Left forelimb (tissue), 1 donor: ENCODE measurements at regions not wholly inside any gene's neighbourhood (a gene's known extent, or its start where the extent isn't known, plus 50 kb on each side); places are given as distances from the start of the nearest gene placed in this dataset.
"Not testable (repeated sequence)": the region's sequence is repeated elsewhere in the genome, so short reads cannot be mapped to it uniquely, and the experiment has no call there.

Experiments used
- DNase-seq: peaks from one replicate; pipeline ENCODE4 v3.0.0-alpha.2; 2018; ENCODE audit warnings: low spot score

DNA sequence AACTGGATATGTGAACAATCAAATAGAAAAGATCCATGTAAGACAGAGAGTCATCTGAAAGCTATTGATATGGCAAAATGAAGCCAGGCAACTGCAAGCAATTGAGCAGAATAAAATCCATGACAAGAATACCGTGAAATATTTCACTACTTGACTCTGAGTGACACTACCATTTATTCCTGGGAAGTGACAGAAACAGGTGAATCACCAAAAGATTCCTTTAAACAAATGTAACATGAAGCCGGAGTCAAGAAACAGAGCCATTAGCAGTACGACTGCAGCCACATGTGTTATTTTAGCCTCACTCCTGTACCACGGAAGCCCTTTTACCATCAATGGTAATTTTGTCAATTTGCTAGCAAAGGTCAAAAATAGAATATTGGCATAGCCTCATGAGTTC is 197.7 kb upstream of the POT1 start:
- DNase-seq, result no peak

DNA sequence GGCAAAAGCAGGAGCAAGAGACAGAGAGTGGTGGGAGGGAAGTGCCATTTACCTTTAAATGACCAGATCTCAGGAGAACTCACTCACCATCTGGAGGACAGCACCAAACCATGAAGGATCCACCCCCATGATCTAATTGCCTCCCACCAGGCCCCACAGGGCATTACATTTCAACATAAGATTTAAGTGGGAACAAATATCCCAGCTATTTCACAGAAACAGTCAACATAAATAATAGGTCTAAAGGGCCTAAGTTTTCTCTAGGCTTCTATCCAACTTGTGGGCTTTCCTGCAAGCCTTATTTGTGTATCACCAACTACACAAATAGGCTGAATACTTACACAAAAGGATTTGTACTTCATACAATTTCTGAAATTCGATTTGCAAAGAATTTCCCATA is 196.8 kb upstream of the POT1 start:
- DNase-seq, result no peak

DNA sequence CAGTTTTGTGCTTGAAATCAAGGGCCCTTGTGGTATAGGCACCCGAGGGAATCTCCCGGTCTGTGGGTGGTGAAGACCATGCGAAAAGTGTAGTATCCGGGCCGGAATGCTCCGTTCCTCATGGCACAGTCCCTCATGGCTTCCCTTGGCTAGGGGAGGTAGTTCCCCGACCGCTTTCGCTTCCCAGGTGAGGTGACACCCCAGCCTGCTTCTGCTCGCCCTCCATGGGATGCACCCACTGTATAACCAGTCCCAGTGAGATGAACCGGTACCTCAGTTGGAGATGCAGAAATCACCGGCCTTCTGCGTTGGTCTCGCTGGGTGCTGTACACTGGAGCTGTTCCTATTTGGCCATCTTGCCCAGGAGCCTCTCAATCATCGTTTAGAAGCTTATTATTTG is 195.7 kb upstream of the POT1 start:
- no peak for DNase-seq

DNA sequence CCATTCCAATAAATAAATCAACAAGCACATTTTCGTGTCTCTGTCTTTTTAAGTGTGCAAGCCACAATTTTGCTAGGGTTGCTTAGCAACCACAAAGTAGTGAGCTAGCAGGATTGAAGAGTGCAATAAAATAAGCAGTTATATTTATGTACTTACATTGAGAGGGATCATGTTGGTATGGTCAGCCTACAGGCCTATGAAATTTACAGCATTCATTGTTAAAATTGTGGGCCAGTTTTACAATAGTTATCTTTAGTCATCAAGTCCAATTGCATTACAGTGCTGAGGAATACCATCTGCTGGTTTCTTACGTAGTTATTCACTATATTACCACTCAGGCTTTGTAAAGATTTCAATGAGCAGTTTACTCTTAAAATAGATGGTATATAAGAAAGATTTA is 192.5 kb upstream of the POT1 start:
- no peak for DNase-seq

DNA sequence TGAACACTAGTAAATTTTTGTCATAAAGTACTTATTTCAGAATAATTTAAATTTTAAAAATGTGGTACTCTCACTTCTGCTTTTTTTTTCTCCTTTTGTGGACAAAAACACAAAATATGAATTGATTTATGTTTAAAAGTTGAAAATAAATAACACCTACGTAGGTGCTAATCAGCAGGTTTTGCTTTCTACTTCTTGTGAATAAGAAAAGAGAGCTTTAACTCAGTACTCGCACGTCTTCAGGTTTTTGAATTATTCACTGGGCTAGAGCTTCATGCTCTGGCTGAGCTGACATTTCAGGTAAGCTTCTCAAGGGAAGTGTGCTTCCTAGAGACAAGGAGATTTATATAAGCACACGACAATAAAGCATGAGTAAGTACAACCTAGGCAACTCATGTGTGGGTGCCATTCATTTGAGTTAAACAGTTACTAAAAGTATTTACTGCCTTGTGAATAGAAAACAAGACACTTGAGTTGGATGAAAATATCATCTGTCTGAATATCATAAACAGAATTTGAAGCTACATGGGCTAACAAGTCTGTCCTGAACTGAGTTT is 190.0 kb upstream of the POT1 start:
- no peak for DNase-seq

DNA sequence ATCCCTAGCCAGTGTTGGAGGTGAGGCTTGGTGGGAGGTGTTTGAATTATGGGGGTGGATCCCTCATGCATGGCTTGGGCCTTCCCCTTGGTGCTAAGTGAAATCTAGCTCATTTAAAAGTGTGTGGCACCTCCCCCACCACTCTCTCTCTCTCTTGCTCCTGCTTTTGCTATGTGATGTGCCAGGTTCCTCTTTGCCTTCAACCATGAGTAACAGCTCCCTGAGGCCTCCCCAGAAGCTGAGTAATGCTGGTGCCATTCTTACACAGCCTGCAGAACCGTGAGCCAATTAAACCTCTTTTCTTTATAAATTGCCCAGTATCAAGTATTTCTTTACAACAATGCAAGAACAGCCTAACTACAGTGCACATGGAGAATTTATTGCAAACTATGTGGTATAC is 188.8 kb upstream of the POT1 start:
- no peak for DNase-seq

DNA sequence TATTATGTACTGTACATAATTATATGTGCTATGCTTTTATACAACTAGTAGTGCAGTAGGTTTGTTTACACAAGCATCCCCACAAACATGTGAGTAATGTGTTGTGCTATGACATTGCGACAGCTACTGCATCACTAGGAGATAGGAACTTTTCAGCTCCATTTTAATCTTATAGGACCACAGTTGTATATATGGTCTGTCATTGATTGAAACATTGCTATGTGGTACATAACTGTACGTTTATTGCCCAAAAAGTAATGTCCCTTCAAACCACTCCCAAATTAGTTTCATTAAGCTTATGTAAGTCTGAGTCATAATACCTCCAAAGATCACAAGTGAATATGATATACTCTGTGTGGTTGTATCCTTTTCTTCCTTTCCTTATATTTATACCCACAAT is 183.2 kb upstream of the POT1 start:
- no peak for DNase-seq

DNA sequence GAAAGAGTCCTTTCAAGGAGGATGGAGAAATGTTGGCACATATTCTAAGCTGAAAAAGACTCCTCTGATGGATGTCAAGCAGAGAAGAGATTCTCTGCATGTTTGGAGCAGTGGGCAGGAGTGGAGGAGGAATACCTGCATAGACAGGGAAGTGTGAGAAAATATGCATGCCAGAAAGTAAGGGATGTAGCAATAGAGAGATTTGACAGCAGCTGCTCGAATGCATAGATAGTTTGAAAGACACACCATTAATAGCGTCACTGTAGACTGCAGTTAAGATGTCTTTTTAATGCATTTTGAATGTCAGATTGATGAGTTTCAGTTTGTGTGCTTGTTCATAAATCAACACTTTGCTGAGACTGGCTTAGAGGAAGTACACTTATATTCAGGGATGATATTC is 169.9 kb upstream of the POT1 start:
- no peak for DNase-seq

DNA sequence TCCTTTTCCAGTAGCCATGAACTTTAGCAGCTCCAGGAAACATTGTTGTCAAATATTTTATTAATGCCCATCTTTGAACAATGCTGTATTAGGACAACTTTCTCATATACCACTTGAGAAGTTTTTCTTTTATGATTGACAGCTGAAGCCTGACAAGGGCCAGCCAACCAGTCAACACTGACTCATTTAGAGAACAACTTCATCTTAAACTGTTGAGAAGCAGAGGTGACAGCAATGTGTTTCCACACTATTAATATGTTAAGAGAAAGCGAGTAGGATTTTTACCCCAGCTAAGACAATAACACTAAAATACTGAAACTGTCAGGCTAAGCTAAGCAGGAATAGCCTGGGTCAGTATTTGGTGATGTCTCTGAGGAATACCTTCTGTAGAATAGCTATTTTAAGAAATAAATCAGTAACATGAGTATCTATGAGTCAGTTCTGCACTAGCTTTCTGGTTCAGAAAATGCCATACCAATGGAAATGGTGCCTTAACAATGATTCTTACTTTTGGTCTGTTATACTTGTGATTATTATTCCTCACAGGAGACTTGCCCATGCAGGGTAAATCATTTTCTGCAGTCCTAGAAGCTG is 168.8 kb upstream of the POT1 start:
- no peak for DNase-seq

DNA sequence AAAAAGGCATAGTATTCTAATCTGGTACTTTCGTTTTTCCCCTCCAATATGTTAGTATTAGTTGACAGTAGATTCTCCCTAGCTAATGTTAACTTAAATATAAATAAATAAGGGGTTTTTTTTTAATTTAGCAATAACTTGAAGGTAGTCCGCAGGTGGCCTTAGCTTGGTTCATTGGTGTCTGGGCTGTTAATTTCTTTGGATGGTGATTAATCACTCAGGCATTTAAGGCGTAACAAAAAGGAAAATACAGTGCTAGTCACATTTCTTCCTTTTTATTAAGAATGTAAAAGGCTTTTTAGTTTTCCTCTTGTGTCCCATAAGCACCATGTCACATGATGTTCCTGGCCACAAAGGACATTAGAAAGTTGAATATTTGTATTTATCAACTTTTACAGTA is 161.0 kb upstream of the POT1 start:
- no peak for DNase-seq

DNA sequence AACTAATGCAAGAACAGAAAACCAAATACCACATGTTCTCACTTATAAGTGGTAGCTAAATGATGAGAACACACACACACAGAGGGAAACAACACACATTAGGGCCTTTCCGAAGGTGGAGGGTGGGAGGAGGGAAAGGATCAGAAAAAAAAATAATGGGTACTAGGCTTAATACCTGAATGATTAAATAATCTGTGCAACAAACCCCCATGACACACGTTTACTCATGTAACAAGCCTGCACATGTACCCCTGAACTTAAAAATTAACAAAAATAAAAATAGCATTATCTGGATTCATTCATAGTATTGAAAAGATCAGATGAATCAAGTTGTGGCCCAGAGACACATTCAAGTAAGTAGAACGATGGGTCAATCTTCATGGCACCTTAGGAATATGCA is 159.5 kb upstream of the POT1 start:
- no peak for DNase-seq

DNA sequence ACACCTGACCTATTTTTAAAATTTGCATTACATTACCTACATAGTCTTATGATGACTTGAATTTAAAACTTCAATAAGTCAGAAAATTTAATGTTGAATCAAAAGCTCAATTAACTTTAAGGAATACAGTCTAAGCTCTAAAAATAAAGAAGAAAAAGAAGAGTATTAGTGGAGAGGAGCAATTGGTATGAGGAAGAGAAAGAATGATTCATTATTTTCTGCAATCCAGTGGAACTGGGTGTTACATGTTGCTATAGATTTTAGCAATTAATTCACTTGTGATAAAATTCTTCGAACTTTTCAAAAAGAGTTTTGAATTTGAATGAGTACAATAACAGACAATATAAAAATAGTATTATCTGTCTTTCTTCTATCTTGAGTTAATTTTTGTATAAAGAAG is 158.9 kb upstream of the POT1 start:
- DNase-seq, result no peak

DNA sequence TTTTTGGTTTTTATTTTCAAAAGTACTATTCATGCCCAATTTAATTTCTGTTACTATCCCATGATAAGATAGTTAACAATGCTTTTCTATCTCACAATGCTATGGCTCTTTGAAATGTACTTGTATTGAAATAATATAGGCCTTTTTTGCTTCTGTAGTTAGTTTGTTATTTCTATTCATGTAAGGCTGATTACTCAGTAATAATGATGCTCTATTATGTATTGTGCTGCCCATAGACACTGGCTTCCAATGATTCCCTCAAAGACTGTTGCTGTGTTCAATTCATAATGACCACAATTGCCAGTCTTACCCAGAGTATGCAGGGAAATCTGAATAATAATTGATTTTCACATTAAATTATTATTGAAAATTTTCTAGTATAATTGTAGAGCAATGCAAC is 155.5 kb upstream of the POT1 start:
- DNase-seq, result no peak

DNA sequence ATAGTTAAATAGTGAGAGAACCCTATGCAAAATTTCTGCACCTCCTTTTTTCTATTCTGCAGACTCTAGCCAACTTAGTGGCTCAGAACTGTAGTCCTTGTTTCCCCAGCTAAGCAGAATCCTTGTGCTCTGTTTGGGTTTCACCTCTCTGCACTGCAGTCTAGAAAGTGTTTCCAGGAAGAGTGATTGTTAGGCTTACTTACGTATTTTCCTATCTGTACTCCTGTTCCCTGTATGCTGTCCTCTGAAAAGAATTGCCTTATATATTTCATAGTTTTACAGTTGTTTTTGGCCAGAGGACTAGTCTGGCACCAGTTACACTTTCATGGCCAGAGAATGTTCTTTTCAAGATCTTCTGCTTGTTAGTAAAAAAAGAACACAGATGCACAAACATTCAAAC is 154.6 kb upstream of the POT1 start:
- no peak for DNase-seq

DNA sequence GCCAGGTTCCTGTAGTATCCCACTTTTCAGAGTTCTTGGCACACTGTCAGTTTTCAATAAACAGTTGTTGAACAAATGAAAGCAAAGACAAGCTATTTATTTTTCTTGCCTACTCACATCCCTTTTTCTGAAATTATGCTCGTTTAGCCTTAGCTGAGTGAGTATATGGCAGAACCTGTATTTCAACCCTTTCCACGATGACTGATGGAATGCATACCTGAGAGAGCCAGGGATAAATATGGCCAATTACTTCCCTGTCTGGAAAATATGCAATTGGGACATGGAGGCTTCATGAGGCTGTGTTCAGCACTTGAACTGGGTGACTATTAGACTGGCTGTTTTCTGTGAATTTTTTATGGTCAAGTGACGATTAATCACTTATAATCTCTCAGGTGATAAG is 144.5 kb upstream of the POT1 start:
- DNase-seq, result no peak

DNA sequence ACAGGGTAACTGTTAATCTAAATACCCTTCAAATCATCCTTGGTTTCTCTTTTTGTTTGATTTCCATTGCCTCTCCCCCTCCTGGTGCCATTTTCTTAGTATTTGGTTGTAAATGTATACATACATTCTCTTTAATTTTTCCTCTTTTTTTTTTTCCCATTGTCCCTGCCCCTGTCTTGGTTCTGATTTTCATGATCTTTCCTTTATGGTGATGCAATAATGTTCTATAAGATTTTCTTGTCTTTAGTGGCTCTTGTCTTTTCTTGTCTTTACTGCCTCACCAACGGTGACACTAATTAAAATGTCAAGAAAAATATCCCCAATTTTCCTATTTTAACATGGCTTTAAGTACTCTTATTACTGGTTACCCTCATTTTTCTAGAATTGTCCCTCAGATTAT is 135.9 kb upstream of the POT1 start:
- DNase-seq, result no peak

DNA sequence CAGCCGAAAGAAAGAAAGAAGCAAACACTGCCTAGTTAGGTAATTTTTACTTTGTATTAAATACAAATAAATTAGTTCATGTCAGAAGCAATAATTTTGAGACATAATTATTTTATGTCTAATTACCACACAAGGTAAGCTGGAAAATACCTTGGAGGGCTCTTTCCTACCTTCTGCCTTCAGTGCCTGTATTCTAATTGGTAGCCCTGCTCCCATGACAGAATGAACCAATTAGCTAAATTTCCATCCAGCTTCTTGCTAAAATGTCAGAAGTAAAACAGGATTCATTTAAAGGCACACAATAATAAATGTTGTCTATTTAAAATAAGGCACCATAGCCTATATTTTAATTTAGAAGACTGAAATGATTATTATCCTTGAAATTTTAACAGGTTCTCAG is 135.4 kb upstream of the POT1 start:
- no peak for DNase-seq

DNA sequence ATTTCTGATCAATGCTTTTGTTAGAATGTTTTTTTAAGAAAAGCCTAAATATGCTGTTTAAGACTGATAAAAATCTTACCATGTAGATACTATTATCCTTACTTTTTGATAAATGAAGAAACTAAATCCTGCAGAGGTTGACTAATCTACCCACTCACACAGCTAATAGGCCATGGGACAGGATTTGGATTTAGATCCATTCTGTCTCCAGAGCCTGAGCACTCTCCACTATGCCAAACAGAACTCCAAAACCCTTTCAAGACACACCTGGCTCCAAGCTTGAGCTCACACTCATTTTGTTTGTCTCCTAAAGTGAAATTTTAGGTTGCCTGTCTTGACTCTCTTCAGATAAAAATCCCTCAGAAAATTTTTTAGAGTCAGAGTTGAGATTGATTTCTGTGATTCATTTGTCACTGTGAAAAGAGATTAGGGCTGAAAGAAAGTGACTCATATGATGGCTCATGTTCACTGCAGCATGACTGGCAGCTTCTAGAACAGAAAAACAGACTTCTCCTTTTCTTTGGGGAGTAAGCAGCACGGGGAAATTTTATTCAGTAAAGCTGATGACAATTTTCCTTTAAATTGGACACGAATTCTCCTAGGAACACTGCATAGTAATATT is 132.3 kb upstream of the POT1 start:
- no peak for DNase-seq

DNA sequence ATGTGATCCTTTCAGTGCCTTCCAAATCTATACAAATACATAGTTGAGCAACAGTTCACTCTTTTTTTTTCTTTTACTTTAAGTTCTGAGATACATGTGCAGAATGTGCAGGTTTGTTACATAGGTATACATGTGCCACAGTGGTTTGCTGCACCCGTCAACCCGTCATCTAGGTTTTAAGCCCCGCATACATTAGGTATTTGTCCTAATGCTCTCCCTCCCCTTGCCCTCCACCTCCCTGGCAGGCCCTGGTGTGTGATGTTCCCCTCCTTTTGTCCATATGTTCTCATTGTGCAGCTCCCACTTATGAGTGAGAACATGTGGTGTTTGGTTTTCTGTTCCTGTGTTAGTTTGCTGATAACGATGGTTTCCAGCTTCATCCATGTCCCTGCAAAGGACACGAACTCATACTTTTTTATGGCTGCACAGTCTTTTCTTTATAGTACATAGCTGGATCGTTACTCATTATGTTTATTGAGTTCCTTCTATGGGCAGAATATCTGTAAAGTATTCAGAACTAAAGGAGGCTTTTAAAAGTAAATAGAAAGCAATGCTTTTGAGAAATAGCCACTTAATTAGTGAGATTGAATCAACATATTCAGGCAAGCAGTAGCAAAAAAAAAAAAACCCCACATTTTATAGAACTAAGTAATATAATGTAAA is 131.6 kb upstream of the POT1 start:
- DNase-seq, result not testable (repeated sequence)

DNA sequence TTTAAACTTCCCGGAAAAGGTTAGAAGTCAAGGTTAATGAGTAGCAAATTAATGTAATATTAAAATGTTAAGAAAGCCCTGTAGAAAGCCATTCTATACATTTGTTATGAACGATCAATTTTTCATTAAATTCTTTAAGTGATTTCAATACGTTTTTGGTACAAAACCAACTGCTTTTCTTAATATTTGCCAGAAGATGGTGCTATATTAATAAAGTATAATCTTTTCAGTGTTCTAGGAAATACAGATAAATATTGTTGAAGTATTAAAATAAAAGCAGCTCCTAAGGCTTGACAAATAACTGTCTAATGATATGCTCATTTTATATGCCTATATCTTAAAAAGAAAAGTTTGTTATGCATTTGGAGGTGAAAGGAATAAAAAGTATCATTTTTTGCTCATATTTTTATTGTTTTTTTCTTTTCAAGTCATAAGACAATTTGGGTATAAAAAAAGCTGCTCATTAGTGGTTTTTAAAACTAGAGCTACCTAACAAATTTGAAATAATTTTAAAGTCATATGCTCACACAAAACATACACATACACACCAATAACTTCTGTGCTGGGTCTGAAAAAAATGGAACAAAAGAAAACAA is 130.3 kb upstream of the POT1 start:
- DNase-seq, result no peak

DNA sequence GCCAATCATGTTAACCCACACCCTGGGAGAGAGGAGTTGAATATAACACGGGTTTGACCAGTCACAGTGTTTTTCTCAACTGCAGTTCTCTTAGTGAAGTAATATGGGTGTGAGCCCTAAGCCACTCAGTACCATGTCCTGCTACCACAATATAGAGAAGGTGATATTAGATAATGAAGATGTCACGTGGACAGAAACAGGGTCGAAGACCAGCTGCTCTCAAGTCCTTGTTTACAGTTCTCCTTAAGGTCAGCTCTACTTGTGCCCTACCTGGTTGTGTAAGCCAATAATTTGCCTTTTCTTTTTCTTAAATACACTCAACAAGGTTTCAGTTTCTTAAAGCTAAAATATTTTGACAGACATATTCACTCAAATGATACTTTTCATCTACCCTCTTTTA is 128.3 kb upstream of the POT1 start:
- no peak for DNase-seq

DNA sequence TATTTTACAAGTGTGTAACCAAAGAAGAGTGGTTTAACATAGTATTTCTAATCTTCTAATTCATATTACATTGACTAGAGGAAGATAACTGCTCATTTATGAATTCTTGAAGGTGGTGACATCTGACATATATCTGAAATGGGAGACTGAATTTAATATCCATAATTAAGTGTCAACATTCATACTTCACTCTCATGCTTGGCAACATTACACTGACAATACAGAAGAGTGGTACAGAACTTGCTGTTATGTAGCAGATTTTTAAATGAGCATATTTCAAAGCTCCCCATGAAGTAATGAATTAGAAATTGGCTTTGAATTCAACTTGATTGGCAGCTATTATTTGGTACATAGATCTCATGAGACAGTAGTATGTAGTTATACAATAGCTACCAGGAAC is 125.8 kb upstream of the POT1 start:
- DNase-seq, result no peak

DNA sequence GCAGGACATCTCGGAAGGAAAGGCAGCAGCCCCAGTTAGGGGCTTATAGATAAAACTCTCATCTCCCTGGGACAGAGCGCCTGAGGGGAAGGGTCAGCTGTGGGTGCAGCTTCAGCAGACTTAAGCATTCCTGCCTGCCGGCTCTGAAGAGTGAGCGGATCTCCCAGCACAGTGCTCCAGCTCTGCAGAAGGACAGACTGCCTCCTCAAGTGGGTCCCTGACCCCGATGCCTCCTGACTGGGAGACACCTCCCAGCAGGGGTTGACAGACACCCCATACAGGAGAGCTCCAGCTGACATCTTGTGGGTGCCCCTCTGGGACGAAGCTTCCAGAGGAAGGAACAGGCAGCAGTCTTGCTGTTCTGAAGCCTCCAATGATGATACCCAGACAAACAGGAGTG is 117.1 kb upstream of the POT1 start:
- no peak for DNase-seq
